A673 (cell line): ENCODE measurements at regions not wholly inside any gene's neighbourhood (a gene's known extent, or its start where the extent isn't known, plus 50 kb on each side); places are given as distances from the start of the nearest gene placed in this dataset.

ENCODE experiments used
- BruUV-seq: library from RNA; stranded (reverse); fragments of 400-500 nt; replicated peaks from 2 replicates; lab custom pipeline; 2021; lab: Mats Ljungman, UMichigan
- CTCF ChIA-PET: fragments of 300-600 bp; sonication (Branson Sonifier 250); formaldehyde crosslinking; loops from one replicate; lab custom pipeline; 2022; ENCODE audit warnings: antibody characterized with exemption; lab: Charles Lee
- POLR2A ChIA-PET: fragments of 300-600 bp; sonication (Branson Sonifier 250); formaldehyde crosslinking; loops from one replicate; lab custom pipeline; 2022; ENCODE audit warnings: antibody characterized with exemption; ENCODE audit not compliant: low non-redundant PET; lab: Charles Lee
- DNase-seq: peaks from one replicate; pipeline ENCODE4 v3.0.0-alpha.2; 2015; ENCODE audit warnings: low spot score
- H3K27ac ChIP-seq: fragments of 200-600 bp; sonication (generic); 2 replicates; pipeline ENCODE4 v1.5.1; 2016; ENCODE audit warnings: mixed run types, low read depth, mild to moderate bottlenecking, mixed read lengths, antibody characterized with exemption, low read length; ENCODE audit not compliant: poor library complexity, severe bottlenecking
- H3K27me3 ChIP-seq: fragments of 200-600 bp; sonication (generic); replicated peaks from 2 replicates; pipeline ENCODE4 v1.6.1; 2017; ENCODE audit warnings: mixed run types, low read depth, mild to moderate bottlenecking, mixed read lengths, antibody characterized with exemption, low read length; ENCODE audit not compliant: insufficient read depth, poor library complexity
- H3K36me3 ChIP-seq: fragments of 200-600 bp; sonication (generic); 2 replicates; pipeline ENCODE4 v1.6.1; 2016; ENCODE audit warnings: mixed run types, mild to moderate bottlenecking, mixed read lengths, antibody characterized with exemption, low read length; ENCODE audit not compliant: insufficient read depth, poor library complexity, severe bottlenecking
- H3K4me1 ChIP-seq: fragments of 200-600 bp; sonication (generic); 2 replicates; pipeline ENCODE4 v1.6.1; 2017; ENCODE audit warnings: mixed run types, mild to moderate bottlenecking, mixed read lengths, antibody characterized with exemption, low read length; ENCODE audit not compliant: insufficient read depth, poor library complexity, severe bottlenecking
- H3K4me3 ChIP-seq: fragments of 200-600 bp; sonication (generic); 2 replicates; pipeline ENCODE4 v1.5.1; 2016; ENCODE audit warnings: low read depth, mixed run types, mild to moderate bottlenecking, mixed read lengths, low read length; ENCODE audit not compliant: poor library complexity, severe bottlenecking
- H3K9me3 ChIP-seq: fragments of 200-600 bp; sonication (generic); 2 replicates; pipeline ENCODE4 v1.6.1; 2016; ENCODE audit warnings: mixed run types, low read depth, mild to moderate bottlenecking, mixed read lengths, antibody characterized with exemption, low read length; ENCODE audit not compliant: poor library complexity, severe bottlenecking
- CTCF ChIP-seq: fragments of 300-800, 200-600 bp; sonication (generic); conservative IDR thresholded peaks from 2 replicates; pipeline ENCODE4 v1.5.1; 2017; ENCODE audit warnings: low read depth, mild to moderate bottlenecking, antibody characterized with exemption, low read length, moderate library complexity, mixed read lengths
- EZH2 ChIP-seq: fragments of 200-600 bp; sonication (generic); IDR thresholded peaks from 2 replicates; pipeline ENCODE4 v1.6.1; 2017; ENCODE audit warnings: borderline replicate concordance, low read depth, mild to moderate bottlenecking, mixed read lengths, antibody characterized with exemption, low read length; ENCODE audit not compliant: poor library complexity, severe bottlenecking
- intact Hi-C: fragments of 100-400 bp; cut with micrococcal nuclease; formaldehyde crosslinking; loops from one replicate; pipeline ENCODE4 v1.10.0; 2022; ENCODE audit not compliant: unreplicated experiment

- Histone ChIP-seq H3K27ac (no peak overlapping the region), H3K4me3 (no peak overlapping the region), H3K36me3 (no peaks in the 10 kb centered on the region), H3K4me1 (no peaks in the 10 kb centered on the region), H3K27me3 (no peaks in the 10 kb centered on the region), H3K9me3 (no peaks in the 10 kb centered on the region)
- POLR2A ChIA-PET: no interaction called here
- CTCF ChIA-PET: no interaction called here
- BruUV-seq: no TSS peak
- DNase-seq: no peak
- intact Hi-C loops: no loop called here
- TF ChIP-seq CTCF (no peak), EZH2 (no peak)
Observed at GRCh38 chr13:82717249-82717648, 1165.0 kb downstream of the SLITRK1 start.

- ChIA-PET POLR2A (no interaction called here), CTCF (no interaction called here)
- H3K27me3 ChIP-seq: no peaks in the 10 kb centered on the region
- H3K36me3 ChIP-seq: no peaks in the 10 kb centered on the region
- no peaks in the 10 kb centered on the region for H3K4me1 ChIP-seq
- intact Hi-C loops: no loop called here
- H3K9me3 ChIP-seq: no peaks in the 10 kb centered on the region
- H3K4me3 ChIP-seq: no peak overlapping the region
- TF ChIP-seq EZH2 (no peak), CTCF (no peak)
- no peak overlapping the region for H3K27ac ChIP-seq
- no peak for DNase-seq
- no TSS peak for BruUV-seq
Observed at GRCh38 chr13:82713687-82714405, 1168.4 kb downstream of the SLITRK1 start.

GRCh38 chr13:82702513-82702912 lies 1179.8 kb downstream of the SLITRK1 start:
- Histone ChIP-seq H3K36me3 (no peaks in the 10 kb centered on the region), H3K27me3 (no peaks in the 10 kb centered on the region), H3K9me3 (no peaks in the 10 kb centered on the region), H3K27ac (no peak overlapping the region), H3K4me3 (no peak overlapping the region), H3K4me1 (no peaks in the 10 kb centered on the region)
- TF ChIP-seq EZH2 (no peak), CTCF (no peak)
- DNase-seq: no peak
- BruUV-seq: no TSS peak
- intact Hi-C loops: no loop called here
- CTCF ChIA-PET: no interaction called here
- POLR2A ChIA-PET: no interaction called here
